HCT116 (cell line): ENCODE measurements at regions not wholly inside any gene's neighbourhood (a gene's known extent, or its start where the extent isn't known, plus 50 kb on each side); places are given as distances from the start of the nearest gene placed in this dataset.

ENCODE experiments used
- ATAC-seq: fragments of 200-7000 bp; cut with Tn5 transposase; 2 replicates; pipeline ENCODE4 v1.9.1; 2020; ENCODE audit warnings: mild to moderate bottlenecking, moderate library complexity
- BruUV-seq: library from RNA; stranded (reverse); fragments of 400-500 nt; replicated peaks from 2 replicates; lab custom pipeline; 2021; lab: Mats Ljungman, UMichigan
- CTCF ChIA-PET: fragments of 300-600 bp; sonication (Branson Sonifier 250); formaldehyde crosslinking; loops from one replicate; lab custom pipeline; 2021; ENCODE audit warnings: antibody characterized with exemption; lab: Charles Lee
- POLR2A ChIA-PET: fragments of 300-600, 350-600 bp; sonication (Branson Sonifier 250); formaldehyde crosslinking; loops from one replicate; lab custom pipeline; 2021; ENCODE audit warnings: antibody characterized with exemption; lab: Charles Lee
- RAD21 ChIA-PET, 2 experiments: fragments of 300-600 bp; sonication (Branson Sonifier 250); formaldehyde crosslinking; loops; one replicate each; lab custom pipeline; 2023; ENCODE audit warnings: low total read pairs in 2 of 2; ENCODE audit not compliant: uncharacterized antibody in 2 of 2, unreplicated experiment in 2 of 2, low non-redundant PET in 1 of 2; lab: Charles Lee
- DNase-seq: peaks from one replicate; pipeline ENCODE4 v3.0.0-alpha.2; 2010; ENCODE audit warnings: low read depth, low spot score
- H2AFZ ChIP-seq: fragments of 200-600 bp; shearing (Covaris generic), sonication (generic); 2 replicates; pipeline ENCODE4 v1.6.1; 2017; ENCODE audit warnings: low read depth, mixed run types, mixed read lengths, antibody characterized with exemption, low read length; ENCODE audit not compliant: poor library complexity, severe bottlenecking
- H3K27ac ChIP-seq: 2 replicates; pipeline ENCODE4 v1.5.1; 2012; ENCODE audit warnings: low read depth, low read length
- H3K27me3 ChIP-seq: fragments of 200-600 bp; sonication (generic); 2 replicates; pipeline ENCODE4 v1.6.1; 2016; ENCODE audit warnings: mixed run types, low read length, mixed read lengths; ENCODE audit not compliant: insufficient read depth
- H3K36me3 ChIP-seq, 2 experiments: fragments of 200-500 bp in 1 of 2; fragments of 200-600 bp in 1 of 2; sonication (Bioruptor generic) in 1 of 2; sonication (generic) in 1 of 2; 2 replicates each; pipeline versions ENCODE4 v1.5.1 to v1.6.1; 2014 to 2016; ENCODE audit warnings: low read length in 2 of 2, inconsistent platforms in 1 of 2, mixed read lengths in 1 of 2, mixed run types in 1 of 2; ENCODE audit not compliant: insufficient read depth in 2 of 2, control insufficient read depth in 1 of 2
- H3K4me1 ChIP-seq, 2 experiments: fragments of 200-600 bp in 1 of 2; sonication (generic) in 1 of 2; 2 replicates each; pipeline versions ENCODE4 v1.5.1 to v1.6.1; 2012 to 2017; ENCODE audit warnings: low read length in 2 of 2, inconsistent platforms in 1 of 2, mild to moderate bottlenecking in 1 of 2, mixed read lengths in 1 of 2, mixed run types in 1 of 2, moderate library complexity in 1 of 2; ENCODE audit not compliant: insufficient read depth in 2 of 2, control insufficient read depth in 1 of 2
- H3K4me2 ChIP-seq: fragments of 200-600 bp; sonication (generic); 2 replicates; pipeline ENCODE4 v1.6.1; 2017; ENCODE audit warnings: mixed run types, low read length, mixed read lengths
- H3K4me3 ChIP-seq, 2 experiments: fragments of 200-600 bp in 1 of 2; sonication (generic) in 1 of 2; replicated peaks in 1 of 2; 2 replicates each; pipeline ENCODE4 v1.5.1; 2011 to 2016; ENCODE audit warnings: low read length in 2 of 2, control low read depth in 1 of 2, low read depth in 1 of 2, mild to moderate bottlenecking in 1 of 2, mixed read lengths in 1 of 2, mixed run types in 1 of 2
- H3K79me2 ChIP-seq: fragments of 200-600 bp; sonication (generic); 2 replicates; pipeline ENCODE4 v1.6.1; 2017; ENCODE audit warnings: mild to moderate bottlenecking, mixed run types, low read length, moderate library complexity, mixed read lengths; ENCODE audit not compliant: insufficient read depth
- H3K9ac ChIP-seq: fragments of 200-600 bp; sonication (generic); 2 replicates; pipeline ENCODE4 v1.6.1; 2016; ENCODE audit warnings: low read length, mixed read lengths
- H3K9me2 ChIP-seq: fragments of 200-600 bp; sonication (generic), shearing (Covaris generic); 2 replicates; pipeline ENCODE4 v1.6.1; 2017; ENCODE audit warnings: mixed run types, mild to moderate bottlenecking, moderate library complexity; ENCODE audit not compliant: insufficient read depth
- H3K9me3 ChIP-seq, 2 experiments: fragments of 200-500 bp in 1 of 2; fragments of 200-600 bp in 1 of 2; sonication (Bioruptor generic) in 1 of 2; sonication (generic) in 1 of 2; 2 replicates each; pipeline ENCODE4 v1.6.1; 2014 to 2017; ENCODE audit warnings: low read length in 2 of 2, mixed read lengths in 2 of 2, inconsistent platforms in 1 of 2, low read depth in 1 of 2, mild to moderate bottlenecking in 1 of 2, mixed run types in 1 of 2, moderate library complexity in 1 of 2; ENCODE audit not compliant: control insufficient read depth in 1 of 2, insufficient read depth in 1 of 2
- H4K20me1 ChIP-seq: fragments of 200-600 bp; sonication (generic), shearing (Covaris generic); 2 replicates; pipeline ENCODE4 v1.6.1; 2017; ENCODE audit warnings: mixed run types, mild to moderate bottlenecking, moderate library complexity; ENCODE audit not compliant: insufficient read depth
- CBX3 ChIP-seq: IDR thresholded peaks from 2 replicates; pipeline ENCODE4 v1.6.1; 2012; ENCODE audit warnings: low read depth
- CEBPB ChIP-seq: IDR thresholded peaks from 2 replicates; pipeline ENCODE4 v1.6.1; 2012; ENCODE audit warnings: low read depth
- EGR1 ChIP-seq: IDR thresholded peaks from 2 replicates; pipeline ENCODE4 v1.6.1; 2012; ENCODE audit warnings: low read depth
- EZH2 ChIP-seq: fragments of 200-600 bp; sonication (generic); IDR thresholded peaks from 2 replicates; pipeline ENCODE4 v1.6.1; 2017; ENCODE audit warnings: antibody characterized with exemption, mixed run types
- FOSL1 ChIP-seq: IDR thresholded peaks from 2 replicates; pipeline ENCODE4 v1.6.1; 2012; ENCODE audit warnings: low read depth
- JUND ChIP-seq: IDR thresholded peaks from 2 replicates; pipeline ENCODE4 v1.6.1; 2012
- MAX ChIP-seq: IDR thresholded peaks from 2 replicates; pipeline ENCODE4 v1.6.1; 2012
- POLR2A ChIP-seq: IDR thresholded peaks from 2 replicates; pipeline ENCODE4 v1.7.0; 2011; ENCODE audit warnings: borderline replicate concordance; ENCODE audit not compliant: insufficient read depth, insufficient read length; ENCODE audit errors: extremely low read depth
- POLR2AphosphoS5 ChIP-seq: IDR thresholded peaks from 2 replicates; pipeline ENCODE4 v1.6.1; 2011; ENCODE audit warnings: mild to moderate bottlenecking, low read depth, low read length, moderate library complexity
- RAD21 ChIP-seq: IDR thresholded peaks from 2 replicates; pipeline ENCODE4 v1.6.1; 2012; ENCODE audit warnings: low read depth, mild to moderate bottlenecking
- REST ChIP-seq: IDR thresholded peaks from 2 replicates; pipeline ENCODE4 v1.6.1; 2012; ENCODE audit warnings: low read depth
- SIN3A ChIP-seq: IDR thresholded peaks from 2 replicates; pipeline ENCODE4 v1.6.1; 2012; ENCODE audit warnings: low read depth
- SRF ChIP-seq: IDR thresholded peaks from 2 replicates; pipeline ENCODE4 v1.6.1; 2012; ENCODE audit warnings: low read depth
- TCF7L2 ChIP-seq: IDR thresholded peaks from 2 replicates; pipeline ENCODE4 v1.7.0; 2011; ENCODE audit warnings: borderline replicate concordance, inconsistent platforms; ENCODE audit not compliant: insufficient read depth, insufficient read length; ENCODE audit errors: extremely low read depth
- YY1 ChIP-seq: IDR thresholded peaks from 2 replicates; pipeline ENCODE4 v1.6.1; 2011; ENCODE audit warnings: low read length, low read depth, moderate library complexity, mild to moderate bottlenecking; ENCODE audit not compliant: insufficient replicate concordance; ENCODE audit errors: extremely low read depth
- ZFX ChIP-seq: fragments of 450-650 bp; IDR thresholded peaks from 2 replicates; pipeline ENCODE4 v1.6.1; 2017
- ZNF274 ChIP-seq: fragments of 200-500 bp; sonication (Bioruptor generic); IDR thresholded peaks from 2 replicates; pipeline ENCODE4 v1.6.1; 2014; ENCODE audit warnings: mild to moderate bottlenecking, low read depth, low read length, inconsistent platforms
- intact Hi-C: fragments of 100-400 bp; cut with micrococcal nuclease; formaldehyde crosslinking; loops from 2 replicates; pipeline ENCODE4 v1.10.0; 2022
- TF ChIP-seq, protein P1 (sequence below): IDR thresholded peaks from 2 replicates; pipeline ENCODE4 v1.6.1; 2011; ENCODE audit warnings: mild to moderate bottlenecking, low read length, moderate library complexity; ENCODE audit not compliant: insufficient replicate concordance; ENCODE audit errors: extremely low read depth

DNA sequence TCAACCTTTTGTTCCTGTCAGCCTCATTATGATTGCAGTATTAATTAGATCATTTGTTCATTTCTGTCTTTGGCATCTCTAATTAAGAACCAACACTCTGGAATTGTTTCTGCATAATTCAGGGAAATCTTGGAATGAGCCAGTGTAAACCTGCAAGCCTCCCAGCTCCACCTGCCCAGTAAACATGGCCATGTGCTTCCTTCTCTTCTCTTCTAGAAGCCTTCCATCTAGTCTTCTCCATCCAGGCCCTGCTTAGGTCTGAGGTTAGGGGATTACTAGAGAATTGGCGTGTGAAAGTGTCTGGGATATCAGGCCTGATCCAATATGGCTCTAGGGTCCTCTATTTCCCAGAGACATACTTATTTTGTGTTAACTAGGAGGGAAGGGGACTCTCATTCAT is 528.0 kb downstream of the AACS start (continued):
- TF ChIP-seq REST (no peak), ZFX (no peak), EZH2 (no peak), ZNF274 (no peak), SIN3A (no peak)

DNA sequence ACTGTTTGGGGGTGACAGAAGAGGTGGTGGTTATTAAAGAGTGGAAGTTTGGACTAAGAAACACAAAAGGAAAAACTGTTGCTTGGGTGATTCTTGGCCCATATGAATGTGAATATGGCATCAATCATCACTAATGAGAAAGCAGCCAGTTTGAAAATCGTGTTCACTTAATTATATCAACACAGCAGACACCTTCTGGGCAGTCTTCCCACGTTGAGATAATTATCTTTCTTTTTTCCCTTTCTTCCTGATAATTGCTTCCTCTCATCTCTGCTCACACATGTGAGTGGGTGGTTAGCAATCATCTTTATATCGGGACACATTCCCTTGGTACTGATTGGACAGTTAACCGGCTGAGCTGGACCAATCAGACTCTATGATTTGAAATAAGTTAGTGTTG is 539.7 kb downstream of the AACS start:
- Histone ChIP-seq H3K4me1 (no peaks in the 10 kb centered on the region), H3K4me3 (no peak overlapping the region), H3K9ac (no peak overlapping the region), H3K27ac (no peak overlapping the region), H3K27me3 (no peaks in the 10 kb centered on the region), H3K9me3 (no peaks in the 10 kb centered on the region; a peak in 1 of 4 replicates), H3K36me3 (no peaks in the 10 kb centered on the region), H3K4me2 (no peak overlapping the region), H3K9me2 (no peaks in the 10 kb centered on the region), H2AFZ (no peak overlapping the region), H4K20me1 (no peaks in the 10 kb centered on the region), H3K79me2 (no peaks in the 10 kb centered on the region)
- ChIA-PET RAD21 (no interaction called here), CTCF (no interaction called here), POLR2A (no interaction called here)
- intact Hi-C loops, result no loop called here
- no peak for DNase-seq
- ATAC-seq, result no peak
- no TSS peak for BruUV-seq
- TF ChIP-seq CBX3 (no peak), REST (no peak), TCF7L2 (no peak), FOSL1 (no peak), CEBPB (no peak), JUND (no peak), MAX (no peak), YY1 (no peak), ZNF274 (no peak), EGR1 (no peak), SRF (no peak), POLR2AphosphoS5 (no peak), SIN3A (no peak), POLR2A (no peak), RAD21 (no peak)
- TF ChIP-seq, protein P1, sequence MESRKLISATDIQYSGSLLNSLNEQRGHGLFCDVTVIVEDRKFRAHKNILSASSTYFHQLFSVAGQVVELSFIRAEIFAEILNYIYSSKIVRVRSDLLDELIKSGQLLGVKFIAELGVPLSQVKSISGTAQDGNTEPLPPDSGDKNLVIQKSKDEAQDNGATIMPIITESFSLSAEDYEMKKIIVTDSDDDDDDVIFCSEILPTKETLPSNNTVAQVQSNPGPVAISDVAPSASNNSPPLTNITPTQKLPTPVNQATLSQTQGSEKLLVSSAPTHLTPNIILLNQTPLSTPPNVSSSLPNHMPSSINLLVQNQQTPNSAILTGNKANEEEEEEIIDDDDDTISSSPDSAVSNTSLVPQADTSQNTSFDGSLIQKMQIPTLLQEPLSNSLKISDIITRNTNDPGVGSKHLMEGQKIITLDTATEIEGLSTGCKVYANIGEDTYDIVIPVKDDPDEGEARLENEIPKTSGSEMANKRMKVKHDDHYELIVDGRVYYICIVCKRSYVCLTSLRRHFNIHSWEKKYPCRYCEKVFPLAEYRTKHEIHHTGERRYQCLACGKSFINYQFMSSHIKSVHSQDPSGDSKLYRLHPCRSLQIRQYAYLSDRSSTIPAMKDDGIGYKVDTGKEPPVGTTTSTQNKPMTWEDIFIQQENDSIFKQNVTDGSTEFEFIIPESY, result no peak
